ENCODE measurements at regions not wholly inside any gene's neighbourhood (a gene's known extent, or its start where the extent isn't known, plus 50 kb on each side); places are given as distances from the start of the nearest gene placed in this dataset.

DNA sequence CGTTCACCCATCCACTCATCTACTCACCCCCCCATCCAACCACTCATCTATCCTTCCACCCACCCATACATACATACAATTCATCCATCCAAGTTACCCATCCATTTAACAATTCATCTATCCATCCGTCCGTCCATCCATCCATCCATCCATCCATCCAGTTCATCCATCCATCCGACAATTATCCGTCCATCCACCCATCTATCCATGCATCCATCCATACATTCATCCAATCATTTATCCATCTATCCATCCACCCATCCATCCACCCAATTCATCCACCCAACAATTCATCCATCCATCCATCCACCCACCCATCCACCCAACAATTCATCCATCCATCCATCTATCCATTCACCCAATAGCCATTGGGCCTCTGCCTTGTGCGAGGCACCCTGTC lies 173.2 kb upstream of the MVB12B start:
- DNase-seq (ENCODE audit: low spot score), result no peak

DNA sequence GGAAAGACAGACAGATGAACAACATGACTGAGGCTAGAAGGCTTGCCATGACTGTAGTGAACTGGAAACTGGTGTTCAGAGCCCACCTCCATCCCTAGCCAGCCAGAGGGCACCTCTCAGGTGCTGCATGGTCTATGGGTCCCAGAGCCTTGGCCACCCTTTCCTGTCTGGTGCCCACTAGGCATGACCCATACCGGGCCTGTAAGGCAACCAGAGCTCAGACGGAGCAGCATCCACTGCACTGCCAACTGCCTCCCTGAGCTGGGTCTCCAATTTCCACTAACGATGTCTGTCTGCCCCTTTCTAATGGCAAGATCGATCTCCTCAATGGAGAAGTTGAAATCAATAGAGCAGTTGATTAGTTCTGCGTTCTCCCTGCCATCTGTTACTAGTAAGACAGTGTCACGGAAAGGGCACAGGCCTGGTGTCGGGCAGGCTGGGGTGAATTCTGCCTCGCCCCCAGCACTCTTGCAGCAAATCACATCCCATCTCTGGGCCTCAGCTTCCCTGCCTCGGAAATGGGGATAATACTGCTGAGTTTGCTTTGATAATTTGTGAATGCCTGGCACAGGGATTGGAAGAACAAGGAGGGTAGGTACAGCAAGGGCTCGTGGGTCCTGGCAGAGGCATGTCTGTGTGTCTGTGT lies 172.3 kb upstream of the MVB12B start:
- no peak for DNase-seq (ENCODE audit: low spot score)

DNA sequence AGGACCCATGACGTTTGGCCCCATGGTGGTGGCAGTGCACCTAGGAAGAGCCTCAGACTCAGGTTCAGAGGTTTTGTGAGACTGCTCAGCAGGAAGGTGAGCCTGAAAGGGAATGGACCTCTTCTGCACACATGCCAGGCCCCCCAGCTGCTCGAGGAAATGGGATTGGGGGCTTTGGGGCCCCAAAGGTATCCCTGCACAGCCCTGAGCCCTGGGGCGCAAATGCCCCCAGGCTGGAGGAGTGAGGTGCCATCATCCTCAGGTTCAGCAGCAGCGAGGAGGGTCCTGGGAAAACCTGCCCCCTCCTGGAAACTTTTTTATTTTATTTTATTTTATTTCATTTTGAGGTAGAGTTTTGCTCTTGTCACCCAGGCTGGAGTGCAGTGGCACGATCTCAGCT lies 171.8 kb upstream of the MVB12B start:
- no peak for DNase-seq (ENCODE audit: low spot score)

DNA sequence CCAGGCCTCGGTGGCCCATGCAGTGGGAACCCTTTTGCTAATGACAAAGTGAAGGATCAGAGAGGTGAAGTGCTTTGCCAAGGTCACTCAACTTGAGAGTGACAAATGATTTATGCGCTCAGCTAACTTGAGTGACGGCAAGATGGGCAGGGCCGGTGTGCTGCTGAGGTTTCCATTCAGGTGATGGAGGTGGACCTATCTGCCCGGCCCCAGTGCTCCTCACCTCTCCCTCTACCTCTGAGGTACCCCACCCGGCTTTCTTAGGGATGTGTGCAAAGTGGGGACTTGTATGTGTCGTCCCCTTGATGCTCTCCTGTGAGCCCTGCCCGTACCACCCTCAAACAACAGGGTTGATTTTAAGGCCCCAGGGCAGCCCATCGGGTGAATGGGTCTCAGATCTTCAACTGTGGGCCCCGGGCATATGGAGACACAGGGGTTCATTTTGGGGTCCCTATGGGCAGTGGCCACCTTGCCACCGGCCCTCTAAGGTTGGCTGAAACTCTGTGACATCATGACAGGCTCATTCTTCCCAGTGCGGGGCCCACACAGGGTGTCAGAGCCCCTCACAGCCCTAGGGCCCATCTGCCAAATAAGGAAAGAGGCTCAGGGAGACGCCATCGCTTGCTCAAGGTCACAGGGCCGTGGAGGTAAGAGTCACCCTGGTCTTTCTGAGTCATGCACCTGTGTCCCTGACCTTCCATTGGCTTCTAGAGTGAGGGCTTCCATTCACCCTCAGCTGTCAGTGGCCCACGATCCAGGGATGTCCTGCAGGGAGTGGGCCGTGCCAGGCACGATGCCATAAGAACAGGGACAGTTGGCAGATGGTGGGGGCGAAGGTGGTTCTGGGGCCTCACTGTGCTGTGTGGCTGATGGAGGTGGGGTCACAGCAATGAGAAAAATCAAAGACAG lies 170.6 kb upstream of the MVB12B start:
- no peak for DNase-seq (ENCODE audit: low spot score)

DNA sequence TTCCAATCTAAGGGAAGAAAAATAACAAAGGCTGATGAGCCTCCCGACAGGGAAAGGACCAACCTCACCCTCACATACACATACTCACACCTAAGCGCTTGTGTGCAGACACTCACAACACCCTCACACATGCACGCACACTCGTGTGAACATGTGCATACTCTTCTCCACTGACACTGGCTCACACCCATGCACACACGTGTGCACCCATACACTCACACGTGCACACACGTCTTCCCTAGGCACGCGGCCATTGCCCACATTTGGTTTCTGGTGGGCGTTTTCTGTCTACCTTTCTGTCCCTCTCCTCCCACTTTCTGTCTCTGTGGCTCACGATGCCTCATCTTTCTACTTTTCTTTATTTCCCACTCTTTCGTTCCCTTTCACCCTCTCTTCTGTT lies 169.7 kb upstream of the MVB12B start:
- no peak for DNase-seq (ENCODE audit: low spot score)

DNA sequence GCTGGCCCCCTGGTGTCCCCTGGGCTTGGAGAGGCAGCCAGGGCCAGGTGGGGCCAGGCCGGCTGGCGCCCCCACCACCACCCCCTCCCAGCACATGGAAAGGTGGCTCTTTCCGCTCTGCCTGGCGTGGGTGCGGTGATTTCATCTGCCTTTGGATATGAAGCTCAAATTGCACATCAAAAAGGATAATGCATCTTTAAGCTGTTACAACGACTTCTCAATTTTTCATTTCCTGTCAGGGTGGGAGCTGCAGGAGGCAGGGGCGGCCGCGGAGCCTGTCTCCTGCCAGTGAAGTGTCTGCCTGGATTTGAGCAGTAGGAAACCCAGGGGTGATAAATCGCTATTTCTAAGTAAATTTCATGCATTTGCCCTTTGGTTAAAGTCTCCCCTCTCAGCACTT lies 169.2 kb upstream of the MVB12B start:
- DNase-seq (ENCODE audit: low spot score), result no peak

DNA sequence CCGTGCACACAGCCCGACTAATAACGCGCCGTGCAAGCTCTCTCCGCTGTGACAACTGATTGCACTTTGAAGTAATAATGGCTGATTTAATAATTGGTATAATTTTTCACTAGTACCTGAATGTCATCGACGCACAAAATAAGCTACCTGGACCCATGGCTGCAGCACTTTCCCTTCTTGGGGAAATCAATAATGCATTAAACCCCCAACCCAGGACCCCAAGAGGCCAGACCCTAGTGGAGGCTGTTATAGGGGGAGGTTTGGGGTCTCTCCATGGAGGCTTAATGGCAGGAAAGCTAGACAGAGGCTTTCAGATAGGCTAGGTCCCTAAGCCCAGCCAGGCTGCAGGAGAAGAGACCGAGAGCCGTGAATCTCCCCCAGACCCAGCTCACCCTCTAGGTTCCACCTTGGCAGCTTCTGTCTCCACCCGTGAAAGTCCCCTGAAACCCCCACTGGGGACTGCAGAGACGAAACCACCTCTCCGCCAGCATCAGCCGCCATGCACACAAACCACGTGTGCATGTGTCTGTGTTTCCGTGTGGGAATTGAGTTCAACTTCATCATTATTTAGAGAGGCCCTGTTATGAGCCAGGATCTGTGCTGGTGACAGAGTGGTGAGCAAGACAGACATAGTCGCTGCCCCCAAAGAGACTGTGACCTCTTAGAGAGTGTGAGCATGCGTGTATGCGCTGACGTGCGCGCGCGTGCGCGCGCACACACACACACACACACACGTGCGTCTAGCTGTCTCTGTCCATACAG lies 168.6 kb upstream of the MVB12B start:
- no peak for DNase-seq (ENCODE audit: low spot score)

DNA sequence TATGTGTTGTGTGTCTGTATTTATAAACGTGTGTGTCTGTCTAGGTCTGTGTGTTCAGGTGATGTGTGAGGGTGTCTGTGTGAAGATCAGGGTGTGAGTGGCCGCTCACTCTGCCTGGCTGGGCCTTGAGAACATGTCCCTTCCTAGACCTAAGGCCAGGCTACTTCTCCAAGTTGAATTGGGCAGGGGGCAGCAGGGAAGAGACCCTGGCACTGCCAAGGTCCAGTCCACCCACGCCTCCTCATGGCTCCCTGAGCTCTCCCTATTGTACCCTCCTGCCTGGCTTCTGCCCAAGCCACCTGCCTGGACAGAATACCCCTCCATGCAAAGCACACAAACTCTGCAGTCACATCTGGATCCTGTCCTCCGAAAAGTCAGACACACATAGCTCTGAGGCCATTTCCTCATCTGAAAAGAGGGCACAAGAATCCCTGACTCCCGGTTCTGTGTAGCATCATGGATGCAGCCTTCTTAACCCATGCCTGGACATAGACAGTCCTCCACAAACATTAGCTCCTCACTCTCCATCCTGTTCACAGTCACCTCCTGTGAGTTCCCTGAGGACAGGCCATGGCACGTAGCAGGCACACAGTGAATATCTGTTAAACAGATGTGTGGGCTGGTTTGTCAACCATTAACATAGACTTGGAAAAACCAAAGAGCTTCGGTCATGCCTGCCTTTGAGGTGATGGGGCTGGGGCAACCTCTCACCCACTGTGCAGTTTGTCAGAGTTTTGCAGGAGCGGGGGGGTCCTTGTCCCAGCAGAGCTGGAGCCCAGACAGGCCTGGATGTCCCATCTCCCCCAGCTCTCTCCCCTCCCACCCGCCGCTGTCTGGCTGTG lies 167.8 kb upstream of the MVB12B start:
- no peak for DNase-seq (ENCODE audit: low spot score)

DNA sequence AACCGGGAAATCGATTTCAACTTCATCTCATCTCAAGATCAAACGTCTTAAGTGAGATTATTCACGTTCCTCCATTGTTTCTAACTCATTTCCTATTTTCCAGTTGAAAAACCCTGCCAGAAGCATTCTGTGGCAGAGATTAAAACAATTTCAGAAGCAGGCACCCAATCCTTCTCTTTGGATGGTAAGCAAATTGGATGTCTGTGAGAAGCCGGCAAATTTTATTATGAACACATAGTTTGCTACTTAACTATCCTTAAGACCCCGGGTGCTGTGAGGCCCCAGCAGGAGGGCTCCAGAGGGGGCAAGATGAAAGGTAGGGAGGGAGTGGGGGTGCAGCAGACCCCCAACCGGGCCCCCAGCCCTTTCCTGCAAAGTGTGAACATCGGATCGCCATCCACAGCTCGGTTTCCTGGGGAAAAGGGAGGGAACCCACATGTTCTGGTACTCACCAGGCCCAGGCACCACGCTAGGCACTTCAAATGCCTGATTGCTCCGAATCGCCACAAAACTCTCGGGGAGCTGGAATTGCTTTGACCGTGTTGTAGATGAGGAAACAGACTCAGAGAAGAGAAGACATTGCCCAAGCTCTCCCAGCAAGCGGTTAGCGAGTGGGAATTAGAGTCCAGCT lies 167.1 kb upstream of the MVB12B start:
- DNase-seq (ENCODE audit: low spot score), result no peak

DNA sequence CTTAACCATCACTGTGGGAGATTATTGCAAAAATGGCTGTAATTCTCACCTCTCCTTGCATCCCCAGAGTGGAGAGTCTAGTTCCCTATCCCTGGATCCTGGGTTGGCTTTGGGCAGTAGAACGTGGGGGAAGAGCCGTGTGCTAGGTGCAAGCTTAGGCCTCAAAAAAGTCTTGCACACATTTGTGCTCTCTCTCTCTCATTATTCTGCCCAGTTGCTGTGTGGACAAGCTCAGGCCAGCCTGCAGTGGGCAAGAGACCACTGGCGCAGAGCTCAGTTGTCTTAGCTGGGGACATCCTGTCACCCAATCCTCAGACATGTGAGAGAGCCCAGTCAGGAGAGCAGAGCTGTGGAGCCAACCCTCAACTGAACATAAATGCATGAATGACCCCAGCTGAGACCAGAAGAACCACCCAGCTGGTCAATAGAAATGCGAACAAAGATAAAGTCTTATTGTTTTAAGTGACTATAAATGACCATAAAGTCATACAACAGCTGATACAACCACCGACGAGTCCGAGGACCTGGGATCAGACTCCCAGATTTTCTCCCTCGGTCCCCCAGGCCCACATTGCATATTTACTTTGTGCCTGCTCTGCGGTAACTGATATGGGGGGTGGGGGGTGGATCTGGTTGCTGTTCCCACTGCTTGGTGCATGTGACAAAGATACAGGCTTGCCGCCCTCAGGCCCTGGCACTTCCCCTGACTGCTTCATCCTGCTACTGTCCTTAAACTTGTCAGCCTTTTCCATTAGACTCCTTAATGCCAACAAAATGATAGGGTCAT lies 166.4 kb upstream of the MVB12B start:
- DNase-seq (ENCODE audit: low spot score), result no peak

DNA sequence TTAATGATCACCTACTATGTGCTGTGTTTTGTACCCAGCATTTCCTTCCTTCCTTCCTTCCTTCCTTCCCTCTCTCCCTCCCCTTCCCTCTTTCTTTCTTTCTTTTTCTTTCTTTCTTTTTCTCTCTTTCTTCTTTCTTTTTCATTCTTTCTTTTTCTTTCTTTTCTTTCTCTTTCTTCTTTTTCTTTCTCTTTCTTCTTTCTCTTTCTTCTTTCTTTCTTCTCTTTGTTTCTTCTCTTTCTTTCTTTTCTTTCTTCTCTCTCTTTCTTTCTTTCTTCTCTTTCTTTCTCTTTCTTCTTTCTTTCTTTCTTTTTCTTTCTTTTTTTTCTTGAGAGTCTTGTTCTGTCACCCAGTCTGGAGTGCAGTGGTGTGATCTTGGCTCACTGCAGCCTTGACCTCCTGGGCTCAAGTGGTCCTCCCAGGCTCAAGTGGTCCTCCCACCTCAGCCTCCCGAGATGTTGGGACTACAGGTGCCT lies 165.7 kb upstream of the MVB12B start:
- DNase-seq (ENCODE audit: low spot score), result no peak

DNA sequence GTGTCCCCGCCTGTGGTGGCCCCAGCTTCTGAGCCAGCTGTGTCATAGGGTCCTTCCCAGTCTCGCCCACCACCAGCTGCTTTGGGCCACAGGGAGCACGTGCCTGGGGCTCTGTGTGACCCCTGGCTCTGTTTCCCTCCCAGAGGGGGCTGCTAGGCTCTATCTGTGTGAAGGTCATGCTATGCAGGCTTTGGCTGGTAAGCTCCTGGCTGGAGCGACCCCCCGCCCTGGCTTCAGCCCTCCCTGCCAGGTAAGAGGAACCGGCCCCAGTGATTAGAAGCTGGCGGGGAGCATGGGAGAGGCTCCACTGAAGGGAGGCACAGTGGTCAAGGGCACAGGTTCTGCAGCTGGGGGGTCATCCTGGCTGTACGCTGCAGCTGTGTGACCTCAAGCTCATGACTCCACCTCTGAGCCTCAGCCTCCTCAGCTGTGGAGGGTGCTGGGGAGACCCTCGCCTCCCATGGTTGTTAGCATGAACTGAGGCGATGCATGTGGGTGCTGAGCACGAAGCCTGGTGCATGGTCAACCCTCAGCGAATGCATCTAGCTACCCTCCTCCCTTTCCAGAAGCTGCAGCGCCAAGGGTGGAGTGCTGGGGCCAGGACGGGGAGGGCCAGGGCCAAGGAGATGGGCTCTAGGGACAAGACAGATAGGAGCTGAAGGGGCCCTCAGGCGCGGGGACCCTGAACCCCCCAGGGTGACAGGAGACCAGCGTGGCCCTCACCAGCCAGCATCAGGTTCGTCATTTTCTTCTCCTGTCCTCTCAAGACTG lies 163.8 kb upstream of the MVB12B start:
- DNase-seq (ENCODE audit: low spot score), result no peak

DNA sequence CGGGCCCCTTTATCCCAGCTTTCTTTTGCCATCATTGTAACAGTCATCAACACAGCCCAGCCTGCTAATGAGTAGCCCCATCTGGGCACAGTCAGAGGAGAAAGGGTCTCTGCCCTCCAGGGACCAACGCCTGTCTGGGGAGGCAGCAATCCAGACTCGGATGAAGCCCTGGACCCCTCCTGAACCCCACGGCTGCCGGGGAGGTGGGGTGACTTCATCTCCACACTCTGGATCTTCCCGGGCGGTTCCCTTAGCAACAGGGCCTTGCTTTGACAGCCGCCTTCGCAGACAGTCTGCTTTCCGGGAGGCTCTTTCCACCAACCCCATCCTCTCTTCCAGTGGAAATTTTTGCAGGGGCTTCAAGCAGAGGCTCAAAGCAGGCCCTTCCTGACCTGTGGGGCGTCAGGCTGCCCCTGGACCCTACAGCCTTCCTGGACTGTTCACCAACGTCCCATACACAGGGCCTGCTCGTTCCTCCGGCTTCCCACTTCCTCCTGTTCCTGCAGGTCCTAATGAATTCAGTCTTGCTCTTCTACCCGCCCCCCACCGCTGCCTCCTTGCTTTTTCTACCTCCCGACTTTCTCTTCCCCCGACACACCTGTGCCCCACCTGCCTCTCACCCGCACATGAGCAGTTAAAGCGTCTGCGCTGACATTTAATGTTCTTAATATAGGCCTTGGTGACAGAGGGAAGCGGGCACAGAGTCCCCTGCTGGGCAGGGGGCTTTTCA lies 161.7 kb upstream of the MVB12B start:
- no peak for DNase-seq (ENCODE audit: low spot score)

DNA sequence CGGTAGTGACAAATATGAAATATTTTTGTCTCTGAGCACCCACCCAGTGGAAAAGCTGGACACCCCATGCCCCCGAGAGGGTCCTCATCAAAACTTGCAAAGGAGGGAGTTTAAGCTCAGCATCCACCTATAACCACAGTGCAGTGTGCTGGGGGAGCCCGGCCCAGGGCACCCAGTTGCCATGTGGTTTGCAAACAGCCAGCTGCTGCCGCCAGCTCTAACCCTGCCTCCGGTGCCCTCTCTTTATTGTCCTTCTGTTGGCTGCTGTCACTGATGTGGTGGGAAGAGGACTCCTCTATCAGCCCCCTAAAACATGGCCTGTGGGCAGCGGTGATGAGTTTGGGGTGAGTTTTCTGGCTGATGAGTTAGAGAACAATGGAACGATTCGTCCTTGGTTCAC lies 160.9 kb upstream of the MVB12B start:
- DNase-seq (ENCODE audit: low spot score), result no peak

DNA sequence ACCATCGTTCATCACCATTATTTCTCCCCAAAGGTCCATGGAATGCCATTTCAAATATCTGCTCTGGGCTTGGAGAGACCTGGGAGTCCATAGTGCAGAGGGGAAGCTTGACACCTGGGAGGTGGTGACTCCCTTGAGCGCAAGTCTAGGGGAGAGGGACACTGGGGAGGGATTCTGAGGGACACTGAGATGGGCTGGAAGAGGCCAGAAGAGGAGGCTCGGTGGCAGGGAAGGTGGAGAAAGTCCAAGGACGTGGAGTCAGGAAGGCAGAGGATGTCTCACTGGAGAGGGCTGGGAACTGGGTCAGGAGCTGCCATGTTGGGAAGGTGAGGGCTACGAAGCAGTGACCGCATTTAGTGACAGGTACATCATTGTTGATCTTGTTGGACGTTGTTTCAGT lies 160.3 kb upstream of the MVB12B start:
- DNase-seq (ENCODE audit: low spot score), result no peak

DNA sequence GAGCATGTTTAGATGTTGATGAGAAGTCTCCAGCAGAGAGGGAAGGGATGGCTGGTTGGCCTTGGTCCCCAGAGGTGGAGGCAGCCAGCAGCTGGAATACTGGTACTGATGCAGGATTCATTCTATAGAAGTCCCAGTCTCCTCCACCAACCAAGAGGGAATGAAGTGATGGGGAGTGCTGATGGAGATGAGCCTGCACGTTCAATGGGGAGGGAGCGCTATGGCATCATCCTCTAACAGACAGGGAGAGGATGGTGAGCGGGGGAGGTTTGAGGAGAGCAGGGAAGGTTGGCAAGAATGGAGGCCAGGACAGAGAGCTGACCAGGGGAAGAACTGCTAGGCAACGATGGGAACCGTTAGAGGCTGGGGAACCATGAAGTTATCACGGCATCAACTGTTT lies 159.8 kb upstream of the MVB12B start:
- DNase-seq (ENCODE audit: low spot score), result no peak

DNA sequence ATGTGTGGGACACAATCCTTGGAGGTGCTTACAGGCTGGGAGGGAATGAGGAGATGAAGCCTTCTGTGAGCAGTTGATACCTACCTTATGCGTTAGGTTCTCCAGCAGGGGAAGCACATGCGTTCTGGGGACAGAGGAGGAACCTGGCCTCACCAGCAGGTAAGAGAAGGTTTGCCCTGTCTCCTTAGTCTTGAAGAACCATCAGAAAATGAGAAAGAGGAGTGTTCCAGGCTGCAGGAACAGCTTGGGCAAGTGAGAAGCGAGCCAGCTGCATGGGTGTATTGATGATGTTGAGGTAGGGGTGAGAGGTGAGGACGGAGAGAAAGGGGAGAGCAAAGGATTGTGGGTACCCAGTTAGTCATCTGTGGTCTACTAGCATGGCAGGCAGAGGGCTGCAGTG lies 156.9 kb upstream of the MVB12B start:
- no peak for DNase-seq (ENCODE audit: low spot score)

DNA sequence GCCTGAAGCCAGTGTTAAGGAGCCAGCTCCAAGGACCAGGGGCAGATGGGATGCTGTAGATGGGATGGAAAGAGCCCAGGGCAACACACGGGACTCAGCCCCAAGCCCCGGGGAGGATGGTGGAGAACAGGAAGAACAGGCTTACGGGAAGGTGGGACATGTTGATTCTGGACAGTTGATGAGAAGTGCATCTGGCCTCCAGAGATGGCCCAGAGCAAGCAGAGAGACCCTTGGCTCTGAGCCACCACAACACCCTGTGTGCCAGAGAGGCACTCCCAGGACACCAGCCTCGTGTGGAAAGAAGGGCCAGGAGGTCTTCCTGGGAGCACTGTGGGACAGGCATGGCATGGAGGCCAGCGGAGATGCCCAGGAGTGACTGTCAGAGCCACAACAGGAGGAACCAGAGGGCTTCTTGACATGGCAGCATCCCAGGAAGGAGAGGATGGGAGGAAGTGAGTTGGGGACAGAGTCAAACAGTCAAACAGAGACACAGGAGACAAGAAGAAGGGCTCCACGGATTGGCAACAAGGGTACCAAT lies 156.3 kb upstream of the MVB12B start:
- no peak for DNase-seq (ENCODE audit: low spot score)

DNA sequence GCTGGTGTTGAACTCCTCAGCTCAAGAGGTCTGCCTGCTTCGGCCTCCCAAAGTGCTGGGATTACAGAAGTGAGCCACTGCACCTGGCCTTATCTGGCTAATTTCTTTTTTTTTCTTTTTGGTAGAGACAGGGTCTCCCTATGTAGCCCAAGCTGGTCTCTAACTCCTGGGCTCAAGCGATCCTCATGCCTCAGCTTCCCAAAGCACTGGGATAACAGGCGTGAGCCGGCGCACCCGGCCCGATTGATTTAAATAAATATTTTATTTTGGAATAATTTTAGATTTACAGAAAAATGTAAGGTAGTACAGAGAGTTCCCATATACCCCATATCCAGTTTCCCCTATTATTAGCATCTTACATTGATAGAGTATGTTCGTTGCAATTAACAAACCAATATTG lies 155.0 kb upstream of the MVB12B start:
- DNase-seq (ENCODE audit: low spot score), result no peak

Measured in CD4-positive, alpha-beta T cell treated with Interleukin-2 at 100 ng/mL for 4 hours (primary cell).